ENCODE measurements at regions not wholly inside any gene's neighbourhood (a gene's known extent, or its start where the extent isn't known, plus 50 kb on each side); places are given as distances from the start of the nearest gene placed in this dataset.

DNA sequence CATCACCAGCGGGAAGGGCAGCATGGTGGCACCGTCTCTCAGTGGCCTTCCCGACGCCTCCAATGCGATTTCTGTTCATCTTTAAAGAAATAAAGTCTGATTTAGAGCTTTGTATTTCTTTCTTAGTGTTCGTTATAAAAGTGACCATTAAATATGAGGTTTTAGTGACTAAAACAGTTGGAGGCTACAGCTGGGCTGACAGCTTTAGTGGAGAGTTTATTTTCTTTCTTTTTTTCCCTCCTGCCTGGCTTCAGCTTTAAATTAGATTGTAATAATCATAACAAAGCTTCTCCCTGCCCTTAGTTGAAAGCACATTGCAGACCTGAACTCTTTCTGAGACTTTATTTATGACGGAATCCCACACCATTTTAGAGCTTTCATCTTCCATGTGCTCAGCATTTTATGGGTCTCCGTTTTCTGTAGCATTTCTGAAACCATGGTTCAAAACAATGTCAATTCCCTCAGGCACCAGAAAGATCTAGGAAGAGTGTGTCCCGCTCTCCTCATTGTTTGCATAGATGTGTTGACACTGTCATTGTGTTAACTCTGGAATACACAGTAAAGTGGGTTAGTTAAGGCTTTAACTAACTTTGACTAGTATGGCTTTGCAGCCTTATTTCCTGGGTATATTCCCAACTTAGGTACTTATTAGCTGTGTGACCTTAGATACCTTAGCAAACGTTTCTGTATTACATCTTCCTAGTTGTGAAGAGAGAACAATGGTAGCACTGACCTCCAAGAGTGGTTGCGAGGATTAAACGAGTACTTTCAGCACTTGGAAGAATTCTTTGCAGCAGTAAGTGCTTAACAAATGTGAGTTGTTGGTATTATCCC, 97.4 kb upstream of the PGRMC2 start:
- DNase-seq, result no peak

DNA sequence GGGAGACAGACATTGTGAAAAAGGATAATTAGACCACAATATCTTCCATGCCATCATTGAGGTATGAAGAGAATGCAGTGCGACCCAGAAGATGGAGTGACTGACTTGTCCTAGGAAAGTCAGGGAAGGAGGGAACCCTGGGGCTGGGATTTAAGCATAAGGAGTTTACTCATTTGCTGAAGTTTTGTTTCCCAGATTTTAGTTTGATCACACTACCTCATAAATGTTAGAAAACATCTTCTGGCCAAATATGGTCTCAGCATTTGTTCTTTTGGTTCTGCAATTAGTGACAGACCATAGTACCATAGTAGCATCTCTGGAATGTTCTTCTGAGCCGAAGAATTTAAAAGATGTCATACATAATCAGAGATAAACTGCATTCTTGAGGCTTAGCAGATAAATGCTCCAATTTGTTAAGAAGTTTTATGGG, 96.5 kb upstream of the PGRMC2 start:
- no peak for DNase-seq

DNA sequence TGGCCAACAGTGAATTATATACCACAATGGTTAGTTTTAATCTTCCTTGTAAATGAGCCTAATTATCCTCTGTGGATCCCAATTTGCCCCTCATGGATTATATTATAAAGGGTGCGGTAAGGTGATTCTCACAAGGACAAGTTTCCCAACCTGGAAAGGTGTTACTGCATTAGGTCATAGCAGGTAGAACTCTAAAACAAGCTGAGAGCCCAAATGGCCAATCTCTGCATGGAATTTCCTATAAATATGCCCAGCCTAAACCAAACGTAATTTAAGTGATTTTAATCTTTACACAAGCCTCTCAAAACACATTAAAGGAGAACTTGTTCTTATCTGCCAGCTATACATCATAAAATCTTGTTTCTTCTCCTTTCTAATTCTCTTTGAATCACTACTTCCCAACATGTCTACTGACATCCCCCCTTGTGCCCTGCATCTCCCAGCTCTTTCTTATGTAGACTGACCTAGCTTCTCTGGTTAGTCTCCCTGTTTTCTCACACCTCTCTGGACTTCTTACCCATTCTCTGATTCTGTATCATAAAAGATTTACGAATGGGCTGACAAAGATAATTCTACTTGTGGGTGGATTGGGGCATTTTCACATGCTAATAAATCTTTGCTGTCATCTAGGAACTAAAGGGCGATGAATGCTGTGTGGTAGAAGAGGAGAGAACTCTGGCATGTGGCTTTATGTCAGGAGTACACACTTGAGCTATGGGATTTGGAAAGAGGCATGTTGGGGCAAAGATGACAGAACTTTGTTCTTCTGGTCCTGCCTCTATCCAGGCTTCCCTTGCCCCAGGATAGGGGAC, 94.3 kb upstream of the PGRMC2 start:
- DNase-seq, result no peak

DNA sequence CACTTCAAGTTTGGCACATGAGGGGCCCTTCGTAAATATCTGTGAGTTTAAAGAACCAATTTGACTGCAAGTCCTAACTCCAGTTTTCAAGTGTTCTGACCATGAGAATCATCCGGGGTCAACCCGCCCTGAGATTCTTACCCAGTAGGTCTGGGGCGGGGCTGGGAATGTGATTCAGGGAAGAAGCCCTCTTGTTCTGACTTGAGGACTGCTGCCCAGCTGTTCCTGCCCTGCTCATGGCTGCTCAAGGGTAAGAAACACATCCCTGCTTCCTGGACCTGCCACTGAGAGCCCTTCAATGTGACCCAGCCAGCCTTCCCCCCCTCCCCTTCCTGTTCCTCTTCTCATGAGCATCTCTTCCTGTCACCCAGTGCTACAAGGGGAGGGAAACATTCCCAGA, 92.7 kb upstream of the PGRMC2 start:
- DNase-seq, result no peak

DNA sequence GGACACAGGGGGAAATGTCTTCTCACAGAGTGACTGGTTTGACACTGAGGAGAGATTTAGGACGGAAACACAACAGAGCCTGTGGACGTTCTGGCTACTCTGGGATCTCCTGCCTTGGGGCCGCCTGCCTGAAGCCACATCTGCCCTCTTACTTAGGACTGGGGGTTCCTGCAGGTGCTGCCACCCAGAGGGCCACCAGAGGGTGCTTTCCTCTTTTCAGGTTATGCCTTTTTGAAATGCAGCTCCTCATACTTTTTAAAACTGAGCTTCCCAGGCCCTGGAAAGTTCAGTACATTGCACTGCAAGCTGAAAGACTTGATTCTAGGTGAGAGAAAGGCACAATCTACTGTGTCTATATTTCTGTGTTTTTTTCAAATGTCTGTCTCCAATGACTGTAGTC, 92.2 kb upstream of the PGRMC2 start:
- DNase-seq, result peak; percentile 6

DNA sequence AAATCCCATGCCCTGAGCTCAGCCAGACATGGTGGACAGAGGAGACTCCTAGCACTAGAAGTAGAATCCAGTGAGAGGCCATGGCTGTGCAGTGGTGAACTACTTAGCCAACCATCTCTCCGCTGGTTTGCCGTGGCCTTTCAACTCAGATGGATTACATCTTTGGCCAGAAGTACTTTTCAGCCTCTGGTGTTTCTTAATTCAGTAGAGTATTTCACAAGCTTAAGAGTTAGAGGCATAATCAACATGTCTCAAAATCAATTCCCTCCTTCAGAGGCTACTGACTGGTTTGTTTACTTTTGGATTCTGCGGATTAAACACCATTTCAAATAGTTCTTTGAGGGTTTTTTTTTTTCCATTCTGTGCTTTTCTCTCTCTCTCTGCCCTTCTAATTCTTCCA, 91.1 kb upstream of the PGRMC2 start:
- DNase-seq, result no peak

DNA sequence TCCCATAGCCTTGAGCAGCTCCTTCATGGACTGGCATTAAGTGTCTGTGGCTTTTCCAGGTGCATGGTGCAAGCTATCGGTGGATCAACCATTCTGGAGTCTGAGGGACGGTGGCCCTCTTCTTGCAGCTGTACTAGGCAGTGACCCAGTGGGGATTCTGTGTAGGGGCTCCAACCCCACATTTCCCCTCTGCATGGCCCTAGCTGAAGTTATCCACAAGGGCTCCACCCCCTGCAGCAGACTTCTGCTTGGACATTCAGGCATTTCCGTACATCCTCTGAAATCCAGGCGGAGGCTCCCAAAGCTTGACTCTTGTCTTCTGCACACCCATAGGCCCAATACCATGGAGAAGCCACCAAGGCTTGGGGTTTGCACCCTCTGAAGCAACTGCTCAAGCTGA, 89.3 kb upstream of the PGRMC2 start:
- no peak for DNase-seq

DNA sequence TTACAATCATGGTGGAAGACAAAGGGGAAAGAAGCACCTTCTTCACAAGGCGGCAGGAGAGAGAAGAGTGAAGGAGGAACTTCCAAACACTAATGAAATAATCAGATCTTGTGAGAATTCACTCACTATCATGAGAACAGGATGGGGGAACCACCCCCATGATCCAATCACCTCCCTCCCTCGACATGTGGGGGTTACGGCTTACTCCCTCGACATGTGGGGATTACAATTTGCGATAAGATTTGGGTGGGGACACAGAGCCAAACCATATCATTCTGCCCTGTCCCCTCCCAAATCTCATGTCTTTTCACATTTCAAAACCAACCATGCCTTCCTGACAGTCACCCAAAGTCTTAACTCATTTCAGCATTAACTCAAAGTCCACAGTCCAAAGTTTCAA, 88.7 kb upstream of the PGRMC2 start:
- no peak for DNase-seq

DNA sequence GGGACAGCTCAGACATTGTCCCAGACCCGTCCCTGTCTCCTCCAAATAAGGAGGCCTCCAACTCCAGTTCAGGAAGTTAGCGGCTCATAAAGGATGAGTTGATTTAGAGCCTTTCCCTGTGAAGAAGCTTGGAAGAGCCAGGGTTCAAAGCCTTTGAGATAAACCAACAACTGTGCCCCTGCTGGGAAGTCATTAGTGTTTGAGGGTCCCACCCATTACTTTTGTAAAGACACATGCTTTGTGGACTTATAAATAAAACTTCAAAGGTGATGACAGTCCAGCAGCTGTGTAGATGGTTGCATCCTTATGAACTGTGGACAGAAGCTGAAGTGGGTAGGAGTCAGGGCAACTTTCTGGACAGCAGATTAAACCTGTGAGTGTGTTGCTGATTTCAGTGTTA, 86.0 kb upstream of the PGRMC2 start:
- no peak for DNase-seq

DNA sequence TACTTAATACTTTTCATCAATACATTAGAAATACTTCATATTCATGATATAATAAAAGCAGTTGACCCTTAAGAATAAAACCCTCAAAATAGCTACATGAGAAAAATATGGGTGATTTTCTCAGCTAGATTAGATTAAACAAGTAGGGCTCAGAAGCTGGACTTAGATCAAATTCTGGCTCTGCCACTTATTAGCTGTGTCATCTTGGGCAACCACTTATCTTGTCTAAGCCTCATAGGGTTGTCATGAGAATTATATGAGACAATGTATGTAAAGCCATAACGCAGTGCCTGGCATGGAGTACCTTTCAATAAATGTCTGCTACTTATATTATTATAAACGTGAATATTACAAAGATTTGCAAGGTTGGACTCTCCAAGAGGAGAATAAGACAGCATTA, 84.3 kb upstream of the PGRMC2 start:
- DNase-seq, result no peak

DNA sequence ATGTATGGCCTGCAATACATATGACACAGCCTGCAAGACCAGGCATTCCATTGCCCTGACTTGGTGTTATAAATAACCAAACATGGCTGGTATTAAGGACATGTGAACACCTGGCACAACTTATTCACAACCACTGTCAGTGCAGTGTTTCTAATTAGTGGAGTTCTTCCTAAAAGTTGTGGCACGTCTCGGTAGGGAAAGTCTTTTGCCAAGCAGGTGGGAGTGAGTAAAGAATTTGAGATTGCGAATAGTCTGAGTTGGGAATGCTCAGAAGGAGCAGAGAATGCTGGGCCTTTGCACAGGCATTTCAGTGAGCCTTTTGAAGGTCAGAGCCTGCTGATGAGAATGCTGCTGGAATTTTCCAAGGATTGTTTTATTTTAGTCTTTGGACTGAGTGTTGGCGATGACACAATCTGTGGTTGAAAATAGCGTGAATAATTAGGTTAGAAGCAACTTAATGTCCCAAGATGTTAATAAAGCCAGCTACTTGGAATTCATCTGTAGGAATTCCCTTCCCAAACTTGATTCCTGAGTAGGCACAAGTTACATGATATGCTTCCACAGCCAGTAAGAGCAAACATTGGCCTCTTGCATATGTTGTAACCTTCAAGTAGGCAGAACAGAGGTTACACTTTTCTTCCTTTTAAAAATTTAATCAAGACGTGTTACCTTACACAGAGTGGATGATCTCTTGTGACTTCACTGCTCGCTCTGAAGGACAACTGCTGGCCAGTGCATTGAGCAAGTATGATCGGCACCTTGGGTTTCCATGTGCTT, 83.6 kb upstream of the PGRMC2 start:
- DNase-seq, result no peak

DNA sequence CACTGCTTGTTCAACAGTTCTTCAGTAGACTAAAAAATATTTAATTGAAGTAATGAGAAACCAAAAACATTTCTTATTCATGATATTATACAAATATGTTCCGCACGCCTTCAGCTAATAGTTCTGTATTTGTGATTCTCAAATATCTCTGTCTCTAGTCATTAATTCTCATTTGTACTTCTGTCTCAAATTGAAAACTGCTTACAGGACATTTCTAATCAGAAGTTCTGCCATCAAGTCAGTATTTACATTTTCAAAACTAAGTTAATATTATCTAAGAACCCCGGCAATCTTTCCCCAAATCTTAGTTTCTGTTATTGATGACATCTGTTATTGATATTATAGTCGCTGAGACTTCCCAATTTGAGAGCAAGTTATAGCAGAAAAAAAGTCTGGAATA, 78.6 kb upstream of the PGRMC2 start:
- DNase-seq, result no peak

DNA sequence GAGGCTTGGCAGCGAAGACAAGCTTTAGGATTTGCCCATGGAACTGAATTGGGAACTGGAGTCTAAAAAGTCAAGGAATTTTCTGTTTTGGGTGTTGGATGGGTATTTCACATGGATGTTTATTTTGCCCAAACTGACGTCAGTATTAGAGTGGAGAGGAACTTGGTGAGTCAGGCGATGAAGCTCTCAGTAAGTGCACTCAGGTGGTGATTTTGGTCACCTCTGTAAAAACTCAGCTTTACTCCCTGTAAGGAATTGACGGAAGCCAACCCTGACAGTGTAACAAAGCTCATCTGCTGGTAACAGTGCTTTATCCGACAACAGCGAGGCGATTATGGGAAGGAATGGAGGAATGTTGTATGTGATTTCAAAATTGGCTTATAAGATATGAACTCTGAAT, 77.0 kb upstream of the PGRMC2 start:
- no peak for DNase-seq

DNA sequence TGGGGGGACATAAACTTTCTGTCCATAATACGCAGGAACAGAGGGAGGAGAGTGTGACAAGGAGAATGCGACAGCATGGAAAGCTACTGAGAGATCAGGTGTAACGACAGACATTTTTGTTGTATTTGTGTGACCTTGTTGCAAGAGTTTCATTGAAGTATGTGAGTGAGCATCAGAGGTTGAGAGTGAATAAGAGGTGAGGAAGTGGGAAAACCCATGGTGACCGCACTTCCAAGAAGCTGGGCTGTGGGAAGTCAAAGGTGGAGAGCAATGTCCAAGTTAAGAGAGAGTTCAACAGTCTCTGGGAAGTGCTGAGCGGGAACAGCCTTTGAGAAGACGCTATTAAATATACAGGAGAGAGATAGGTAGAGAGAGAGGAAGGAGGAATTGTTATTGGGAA, 76.4 kb upstream of the PGRMC2 start:
- DNase-seq, result no peak

DNA sequence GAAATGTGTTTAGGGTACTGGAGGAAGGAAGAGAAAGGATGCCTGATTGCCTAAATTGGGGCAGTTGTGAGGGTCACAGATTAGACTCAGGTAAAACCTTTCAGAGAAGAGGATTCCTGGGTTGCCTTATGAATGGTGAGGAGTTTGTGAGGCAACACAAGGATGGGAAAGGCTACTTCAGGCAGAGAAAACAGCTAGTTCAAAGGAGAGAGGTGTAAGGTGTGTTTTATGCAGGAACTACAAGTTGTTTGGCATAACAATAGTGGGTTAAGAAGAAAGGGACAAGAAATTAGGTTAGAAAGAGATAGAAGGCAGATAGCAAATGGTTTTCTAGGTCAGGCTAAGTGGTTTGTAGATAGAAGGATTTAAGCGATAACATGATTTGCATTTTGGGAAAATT, 75.1 kb upstream of the PGRMC2 start:
- DNase-seq, result no peak

DNA sequence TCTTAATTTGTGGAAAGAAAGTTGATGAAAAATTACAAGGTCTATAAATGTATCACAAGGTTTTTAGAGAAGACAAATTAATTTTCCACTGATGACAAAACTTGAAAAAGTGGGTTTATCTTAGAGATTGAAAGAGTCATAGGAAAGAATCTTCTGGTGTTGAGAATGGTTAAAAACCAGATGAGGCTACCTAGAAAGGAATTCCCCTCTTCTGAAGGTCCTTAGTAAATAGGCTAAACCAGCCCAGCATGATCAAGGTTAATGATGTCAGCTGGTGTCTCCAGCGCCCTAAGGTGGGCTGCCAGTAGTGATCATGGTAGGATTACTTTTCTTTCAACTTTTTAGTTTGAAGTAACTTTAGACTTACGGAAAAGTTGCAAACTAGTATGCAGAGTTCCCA, 71.8 kb upstream of the PGRMC2 start:
- no peak for DNase-seq

DNA sequence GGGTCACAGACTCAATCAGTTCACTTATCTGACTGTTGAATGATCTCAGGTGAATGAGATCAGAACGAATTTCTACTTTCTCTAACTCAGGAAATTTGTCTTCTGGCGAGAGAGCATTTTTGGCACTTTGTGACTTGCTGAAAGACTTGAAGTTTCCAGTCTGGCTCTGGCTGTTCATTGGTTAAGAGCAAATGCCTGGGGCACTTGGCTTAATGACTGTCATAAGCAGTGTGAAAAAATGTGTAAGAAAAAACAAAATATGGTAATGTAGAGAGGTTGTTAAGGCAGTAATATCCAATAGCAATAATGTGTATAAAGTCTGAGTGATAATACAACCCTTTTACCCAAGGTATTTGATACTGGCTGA, 71.3 kb upstream of the PGRMC2 start:
- DNase-seq, result no peak

DNA sequence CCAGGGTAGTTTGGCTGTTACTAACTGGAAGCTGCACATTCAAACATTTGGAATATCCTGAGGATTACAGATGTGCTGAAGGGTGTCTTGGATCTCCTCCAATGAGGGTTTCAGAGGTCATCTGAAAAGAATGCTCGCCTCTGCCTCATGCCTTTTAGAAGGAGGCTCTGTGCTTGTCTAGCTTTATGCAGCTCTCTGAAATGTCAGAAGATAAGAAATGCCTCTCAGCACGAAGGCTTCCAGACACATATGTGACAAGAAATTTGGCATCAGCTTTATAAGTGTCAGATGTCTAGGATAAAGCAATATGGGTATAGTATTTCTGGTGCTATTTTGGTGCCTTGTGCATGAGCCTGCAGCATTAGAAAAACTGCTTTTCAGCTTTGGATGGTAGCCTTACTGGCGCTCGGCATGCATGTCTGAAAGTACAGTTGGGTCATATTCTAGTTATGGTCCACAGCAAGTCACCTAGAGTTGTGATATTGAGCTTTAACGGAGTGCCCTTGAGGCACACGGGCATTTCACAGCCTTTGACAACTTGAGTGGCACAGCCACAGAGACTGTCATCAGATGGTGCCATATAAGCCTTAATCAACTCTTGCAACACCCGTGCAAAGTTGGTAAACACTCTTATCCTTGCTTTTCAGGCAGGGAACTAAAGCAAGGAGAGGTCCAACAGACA, 70.8 kb upstream of the PGRMC2 start:
- no peak for DNase-seq

DNA sequence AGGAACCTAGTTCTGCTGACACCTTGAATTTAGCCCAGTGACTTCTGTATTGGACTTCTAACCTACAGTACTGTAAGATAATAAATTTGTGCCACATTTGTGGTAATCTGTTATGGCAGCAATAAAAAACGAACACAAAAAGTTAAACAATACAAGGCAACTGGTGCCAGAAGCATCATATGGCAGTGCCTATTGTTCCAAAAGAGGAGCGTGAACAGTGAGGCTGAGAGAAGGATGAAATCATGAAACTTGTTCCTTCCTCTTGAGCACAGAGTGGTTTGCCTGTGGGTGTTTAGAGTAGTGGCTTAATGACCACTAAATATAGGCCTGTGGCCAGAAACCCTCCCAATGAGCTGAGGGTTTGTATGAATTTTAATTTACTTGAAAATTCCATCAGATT, 69.7 kb upstream of the PGRMC2 start:
- DNase-seq, result no peak

DNA sequence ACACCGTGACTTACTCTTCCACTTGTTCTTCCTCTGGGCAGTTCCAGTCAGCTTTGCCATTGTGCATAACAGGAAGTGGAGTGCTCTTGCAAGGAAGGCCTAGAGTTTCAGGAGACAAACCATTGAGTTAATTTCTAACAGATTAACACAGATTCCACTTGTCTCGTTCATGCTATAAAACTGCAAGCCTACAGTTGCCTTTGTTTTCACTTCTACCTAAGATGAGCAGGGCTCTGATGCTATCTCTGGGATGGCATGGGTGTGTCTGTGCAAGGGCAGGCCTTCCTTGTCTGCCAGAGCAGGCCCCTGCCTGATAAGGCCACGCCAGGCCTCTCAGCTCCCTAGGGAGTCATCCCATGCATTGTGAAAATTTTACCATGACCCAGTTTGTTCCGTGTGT, 67.7 kb upstream of the PGRMC2 start:
- DNase-seq, result no peak

DNA sequence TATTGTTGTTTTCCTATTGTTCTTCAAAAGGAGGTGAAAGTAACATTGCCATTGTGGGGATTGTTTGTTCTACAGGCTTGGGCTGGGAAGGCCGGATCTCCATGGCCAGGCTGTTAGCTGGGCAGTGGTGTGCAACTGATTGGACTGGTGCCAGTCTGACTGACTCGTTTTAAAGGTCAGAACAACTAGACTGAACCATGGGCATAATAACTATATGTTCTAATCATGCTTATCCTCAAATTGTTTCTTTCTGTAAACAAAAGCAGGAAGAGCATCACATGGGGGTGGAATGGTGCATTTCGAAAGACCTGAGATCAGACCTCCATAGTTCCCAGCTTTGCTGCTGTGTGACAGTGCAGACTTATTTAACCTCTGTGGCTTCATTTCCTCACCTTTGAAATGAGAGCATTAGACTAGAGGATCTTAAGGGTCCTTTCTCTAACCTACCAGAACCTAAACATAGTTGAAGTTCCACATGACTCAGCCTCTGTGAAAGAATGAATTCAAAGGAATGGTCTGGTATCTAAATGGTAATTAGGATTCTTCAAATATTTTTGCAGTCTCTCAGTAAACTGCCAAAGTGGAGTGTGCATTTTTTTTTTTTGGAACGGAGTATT, 66.7 kb upstream of the PGRMC2 start:
- no peak for DNase-seq

DNA sequence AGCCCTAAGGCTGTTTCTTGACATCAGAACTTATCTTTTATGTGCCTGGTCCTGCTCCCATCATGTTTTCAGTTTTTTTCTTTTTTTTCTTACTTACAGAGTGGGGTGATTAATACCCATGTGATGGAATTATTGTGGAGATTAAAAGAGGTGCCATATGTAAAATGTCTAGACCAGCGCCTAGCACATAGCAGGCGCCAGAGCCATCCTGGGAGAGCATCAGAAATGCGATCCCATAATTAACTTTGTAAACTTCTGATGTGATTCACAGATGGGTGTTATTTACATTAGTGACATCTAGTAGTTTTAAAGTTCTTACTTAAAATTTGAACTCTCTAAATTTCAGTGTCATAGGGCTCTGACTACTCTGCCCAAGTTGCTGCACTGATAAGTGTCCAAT, 66.2 kb upstream of the PGRMC2 start:
- DNase-seq, result no peak

DNA sequence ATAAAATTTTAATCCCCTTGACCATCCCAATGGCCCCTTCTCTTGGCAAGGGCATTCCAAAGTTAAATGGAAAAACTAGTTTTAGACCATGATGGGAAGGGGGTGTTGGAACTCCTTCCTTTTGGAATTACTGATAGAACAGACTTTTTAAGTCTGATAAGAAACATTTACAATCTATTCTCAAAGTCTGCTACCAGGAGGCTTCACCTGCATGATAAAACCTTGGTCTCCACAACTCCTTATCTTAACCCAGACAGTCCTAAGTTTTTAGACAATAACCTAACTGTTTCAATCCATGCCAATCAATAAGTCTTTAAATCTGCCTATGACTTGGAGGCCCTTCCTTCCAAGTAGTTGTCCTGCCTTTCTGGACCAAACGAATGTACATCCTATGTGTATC, 63.9 kb upstream of the PGRMC2 start:
- DNase-seq, result no peak

Measured in activated CD4-positive, alpha-beta T cell treated with anti-CD3 and anti-CD28 coated beads, Interleukin-2, Interleukin-6, amounts not matched to agents 100 ng/mL and 50 ng/mL, durations not matched to agents 16 hours and 8 hours (primary cell).